ENCODE measurements at regions not wholly inside any gene's neighbourhood (a gene's known extent, or its start where the extent isn't known, plus 50 kb on each side); places are given as distances from the start of the nearest gene placed in this dataset.

DNA sequence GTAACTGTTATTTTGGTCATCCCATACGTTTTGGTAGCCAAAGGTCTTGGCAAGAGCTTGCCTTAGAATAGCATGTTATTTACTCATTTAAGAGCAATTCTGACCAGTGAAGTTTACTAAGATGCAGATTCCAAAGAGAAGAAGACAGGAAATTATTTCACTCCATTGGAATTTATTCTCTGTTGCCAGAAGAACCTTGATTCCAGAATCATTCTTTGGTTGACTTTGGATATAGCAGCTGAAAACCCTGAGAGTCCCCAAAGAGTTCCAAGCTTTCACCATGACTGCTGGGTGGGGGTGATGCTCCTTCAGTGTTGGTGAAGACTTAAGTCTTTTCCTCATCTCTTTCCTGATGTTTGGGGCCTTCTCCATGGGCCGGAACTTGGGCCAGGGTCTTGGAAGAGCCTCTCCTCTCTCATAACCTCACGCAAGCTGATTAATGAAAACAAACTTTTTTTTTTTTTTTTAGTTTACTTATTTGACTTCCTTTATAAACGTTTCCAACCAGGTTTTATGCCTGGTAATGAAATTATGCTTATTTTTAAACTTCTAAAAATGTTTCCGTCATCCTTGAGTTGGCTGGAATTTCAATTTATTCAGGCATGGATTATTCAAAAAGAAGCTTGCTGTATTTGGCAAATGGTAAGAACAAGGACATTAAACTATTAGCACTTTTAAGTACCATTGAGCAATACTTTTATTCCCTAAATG is 192.0 kb downstream of the MTX2 start:
- Histone ChIP-seq H3K4me3 (ENCODE audit: low read depth, low read length, poor library complexity, severe bottlenecking) (peak overlapping the region; percentile 5), H3K27ac (ENCODE audit: low read depth, low read length, poor library complexity, severe bottlenecking) (peak overlapping the region; percentile 12), H3K27me3 (replicated peaks; ENCODE audit: insufficient read depth, low read depth, low read length, poor library complexity) (no peaks in the 10 kb centered on the region), H3K9me3 (ENCODE audit: low read depth, low read length, poor library complexity, severe bottlenecking) (no peaks in the 10 kb centered on the region), H3K36me3 (ENCODE audit: insufficient read depth, low read length, poor library complexity, severe bottlenecking) (no peaks in the 10 kb centered on the region), H3K4me1 (ENCODE audit: insufficient read depth, low read length, poor library complexity, severe bottlenecking) (peaks cover 45% of the 10 kb centered on the region)
- TSS peak; percentile 92 for BruUV-seq (replicated peaks)
- intact Hi-C loops (cut with micrococcal nuclease; ENCODE audit: unreplicated experiment), result no loop called here
- ChIA-PET CTCF (interaction anchor here (0.5 to 1.2 kb wide), 2 partner anchors 93 to 194 kb away, joined by 3 to 4 read pairs; no protein-coding TSS in a partner anchor), POLR2A (ENCODE audit: low non-redundant PET) (no interaction called here)
- DNase-seq (ENCODE audit: low spot score), result peak; percentile 57
- TF ChIP-seq, protein P1, sequence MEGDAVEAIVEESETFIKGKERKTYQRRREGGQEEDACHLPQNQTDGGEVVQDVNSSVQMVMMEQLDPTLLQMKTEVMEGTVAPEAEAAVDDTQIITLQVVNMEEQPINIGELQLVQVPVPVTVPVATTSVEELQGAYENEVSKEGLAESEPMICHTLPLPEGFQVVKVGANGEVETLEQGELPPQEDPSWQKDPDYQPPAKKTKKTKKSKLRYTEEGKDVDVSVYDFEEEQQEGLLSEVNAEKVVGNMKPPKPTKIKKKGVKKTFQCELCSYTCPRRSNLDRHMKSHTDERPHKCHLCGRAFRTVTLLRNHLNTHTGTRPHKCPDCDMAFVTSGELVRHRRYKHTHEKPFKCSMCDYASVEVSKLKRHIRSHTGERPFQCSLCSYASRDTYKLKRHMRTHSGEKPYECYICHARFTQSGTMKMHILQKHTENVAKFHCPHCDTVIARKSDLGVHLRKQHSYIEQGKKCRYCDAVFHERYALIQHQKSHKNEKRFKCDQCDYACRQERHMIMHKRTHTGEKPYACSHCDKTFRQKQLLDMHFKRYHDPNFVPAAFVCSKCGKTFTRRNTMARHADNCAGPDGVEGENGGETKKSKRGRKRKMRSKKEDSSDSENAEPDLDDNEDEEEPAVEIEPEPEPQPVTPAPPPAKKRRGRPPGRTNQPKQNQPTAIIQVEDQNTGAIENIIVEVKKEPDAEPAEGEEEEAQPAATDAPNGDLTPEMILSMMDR (conservative IDR thresholded peaks at IDR 0.05; ENCODE audit: low read depth, low read length), result no peak
- TF ChIP-seq EZH2 (IDR thresholded peaks at IDR 0.05; ENCODE audit: borderline replicate concordance, low read depth, low read length, poor library complexity, severe bottlenecking), result no peak

DNA sequence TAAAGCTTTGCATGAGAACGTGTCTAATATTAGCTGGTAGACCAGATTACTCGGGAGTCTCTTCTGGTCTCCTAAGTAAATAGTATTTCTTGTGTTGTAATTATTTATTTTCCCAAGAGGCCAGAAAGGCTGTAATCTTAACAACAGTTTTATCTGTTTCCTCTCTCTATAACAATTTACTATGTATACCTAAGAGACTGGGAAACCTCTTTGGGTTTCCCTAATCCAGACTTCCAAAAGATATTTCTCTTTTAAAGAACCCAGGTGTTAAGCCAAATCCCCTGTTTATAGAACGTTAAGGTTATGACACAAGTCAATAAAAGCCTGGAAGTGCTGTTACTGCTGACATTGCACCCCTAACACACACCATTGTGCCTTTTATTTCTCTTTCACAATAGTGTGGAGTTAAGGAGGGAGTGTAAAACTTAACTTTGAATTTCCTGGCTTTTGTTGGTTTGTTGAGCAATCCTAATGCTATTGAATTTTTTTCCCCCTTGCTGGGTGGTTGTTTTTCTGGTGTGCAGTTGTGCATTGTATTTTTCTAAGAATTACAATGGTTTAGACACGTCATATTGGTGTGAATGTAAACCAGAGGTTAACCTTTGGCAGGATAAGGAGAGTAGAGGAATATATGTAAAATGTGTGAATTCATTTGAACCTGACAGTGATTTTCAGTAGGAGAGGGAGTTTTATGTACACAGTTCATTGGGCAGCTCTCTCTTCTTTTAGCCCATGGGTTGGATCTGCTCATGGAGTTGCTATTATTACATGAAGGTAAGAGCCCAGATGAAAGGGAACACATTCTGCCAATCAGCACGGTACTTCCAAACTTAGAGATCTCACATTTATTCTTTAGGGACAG is 192.8 kb downstream of the MTX2 start:
- intact Hi-C loops (cut with micrococcal nuclease; ENCODE audit: unreplicated experiment), result no loop called here
- no peak for TF ChIP-seq EZH2 (IDR thresholded peaks at IDR 0.05; ENCODE audit: borderline replicate concordance, low read depth, low read length, poor library complexity, severe bottlenecking)
- TF ChIP-seq, protein P1 (conservative IDR thresholded peaks at IDR 0.05; ENCODE audit: low read depth, low read length), result no peak
- Histone ChIP-seq H3K4me3 (ENCODE audit: low read depth, low read length, poor library complexity, severe bottlenecking) (peak overlapping the region; percentile 5), H3K36me3 (ENCODE audit: insufficient read depth, low read length, poor library complexity, severe bottlenecking) (no peaks in the 10 kb centered on the region), H3K4me1 (ENCODE audit: insufficient read depth, low read length, poor library complexity, severe bottlenecking) (peaks cover 45% of the 10 kb centered on the region), H3K9me3 (ENCODE audit: low read depth, low read length, poor library complexity, severe bottlenecking) (no peaks in the 10 kb centered on the region), H3K27ac (ENCODE audit: low read depth, low read length, poor library complexity, severe bottlenecking) (peak overlapping the region; percentile 12), H3K27me3 (replicated peaks; ENCODE audit: insufficient read depth, low read depth, low read length, poor library complexity) (no peaks in the 10 kb centered on the region)
- ChIA-PET CTCF (interaction anchor here (0.5 to 1.2 kb wide), 2 partner anchors 92 to 195 kb away, joined by 3 to 4 read pairs; no protein-coding TSS in a partner anchor), POLR2A (ENCODE audit: low non-redundant PET) (interaction anchor here (0.6 kb wide), 1 partner anchor 10 kb away, joined by 3 read pairs; no protein-coding TSS in a partner anchor)
- no TSS peak for BruUV-seq (replicated peaks)
- DNase-seq (ENCODE audit: low spot score), result peak; percentile 72

DNA sequence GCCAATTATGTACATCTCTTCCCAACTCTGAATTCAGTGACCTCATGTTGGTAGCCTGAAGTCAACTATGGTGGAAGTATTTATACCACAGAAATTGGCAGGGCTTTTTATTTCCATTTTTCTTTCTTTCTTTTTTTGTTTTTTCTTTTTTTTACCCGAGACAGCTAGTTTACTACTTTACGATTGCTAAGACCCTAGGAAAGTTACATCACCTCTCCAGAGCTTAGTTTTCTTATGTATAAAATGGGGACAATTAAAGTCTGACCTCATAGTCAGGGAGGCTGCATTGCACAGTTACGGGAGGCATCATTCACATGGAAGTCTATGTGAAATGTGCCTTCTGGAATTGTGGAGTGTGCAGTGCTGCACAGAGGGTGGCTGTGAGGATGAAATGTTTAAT is 194.3 kb downstream of the MTX2 start:
- CTCF ChIA-PET, result no interaction called here
- no peak for TF ChIP-seq EZH2 (IDR thresholded peaks at IDR 0.05; ENCODE audit: borderline replicate concordance, low read depth, low read length, poor library complexity, severe bottlenecking)
- TF ChIP-seq, protein P1 (conservative IDR thresholded peaks at IDR 0.05; ENCODE audit: low read depth, low read length), result no peak

More for the DNA sequence above, 194.3 kb downstream of the MTX2 start:
- peak; percentile 24 for DNase-seq (ENCODE audit: low spot score)
- Histone ChIP-seq H3K27me3 (replicated peaks; ENCODE audit: insufficient read depth, low read depth, low read length, poor library complexity) (no peaks in the 10 kb centered on the region), H3K36me3 (ENCODE audit: insufficient read depth, low read length, poor library complexity, severe bottlenecking) (no peaks in the 10 kb centered on the region), H3K9me3 (ENCODE audit: low read depth, low read length, poor library complexity, severe bottlenecking) (no peaks in the 10 kb centered on the region), H3K27ac (ENCODE audit: low read depth, low read length, poor library complexity, severe bottlenecking) (no peak overlapping the region), H3K4me1 (ENCODE audit: insufficient read depth, low read length, poor library complexity, severe bottlenecking) (peaks cover 45% of the 10 kb centered on the region), H3K4me3 (ENCODE audit: low read depth, low read length, poor library complexity, severe bottlenecking) (no peak overlapping the region)
- no TSS peak for BruUV-seq (replicated peaks)
- intact Hi-C loops (cut with micrococcal nuclease; ENCODE audit: unreplicated experiment), result no loop called here
- POLR2A ChIA-PET (ENCODE audit: low non-redundant PET), result no interaction called here
